NCI-H128 (cell line): ENCODE measurements at regions not wholly inside any gene's neighbourhood (a gene's known extent, or its start where the extent isn't known, plus 50 kb on each side); places are given as distances from the start of the nearest gene placed in this dataset.
"Not testable (repeated sequence)": the region's sequence is repeated elsewhere in the genome, so short reads cannot be mapped to it uniquely, and the experiment has no call there.

ENCODE experiments used
- DNase-seq: peaks from one replicate; lab custom pipeline; 2025; ENCODE audit not compliant: unreplicated experiment; lab: John Stamatoyannopoulos, UW

GRCh38 chr4:138338840-138339239 is 96.7 kb upstream of the SLC7A11 start:
- no peak for DNase-seq

GRCh38 chr4:138338222-138338621 is 96.1 kb upstream of the SLC7A11 start:
- DNase-seq = not testable (repeated sequence)

- no peak for DNase-seq
Observed at GRCh38 chr4:138334346-138335016, 92.3 kb upstream of the SLC7A11 start.

- DNase-seq = not testable (repeated sequence)
Observed at GRCh38 chr4:138332415-138332814, 90.3 kb upstream of the SLC7A11 start.

- no peak for DNase-seq
Observed at GRCh38 chr4:138330531-138330930, 88.4 kb upstream of the SLC7A11 start.

GRCh38 chr4:138329506-138330070 is 87.4 kb upstream of the SLC7A11 start:
- no peak for DNase-seq

GRCh38 chr4:138327338-138327737 is 85.2 kb upstream of the SLC7A11 start:
- DNase-seq = no peak

- DNase-seq = no peak
Observed at GRCh38 chr4:138320831-138321230, 78.7 kb upstream of the SLC7A11 start.

GRCh38 chr4:138320030-138320429 is 77.9 kb upstream of the SLC7A11 start:
- DNase-seq = no peak

GRCh38 chr4:138317175-138317748 is 75.1 kb upstream of the SLC7A11 start:
- DNase-seq = no peak

GRCh38 chr4:138312536-138312911 is 70.4 kb upstream of the SLC7A11 start:
- no peak for DNase-seq

GRCh38 chr4:138311771-138312535 is 69.8 kb upstream of the SLC7A11 start:
- no peak for DNase-seq

GRCh38 chr4:138310991-138311390 is 68.8 kb upstream of the SLC7A11 start:
- DNase-seq = no peak

GRCh38 chr4:138310498-138310897 is 68.3 kb upstream of the SLC7A11 start:
- no peak for DNase-seq

- DNase-seq = no peak
Observed at GRCh38 chr4:138308356-138308755, 66.2 kb upstream of the SLC7A11 start.

GRCh38 chr4:138307319-138307718 is 65.2 kb upstream of the SLC7A11 start:
- DNase-seq = no peak

GRCh38 chr4:138305050-138305449 is 62.9 kb upstream of the SLC7A11 start:
- DNase-seq = no peak

- DNase-seq = no peak
Observed at GRCh38 chr4:138301536-138301935, 59.4 kb upstream of the SLC7A11 start.

- DNase-seq = no peak
Observed at GRCh38 chr4:138300616-138301015, 58.5 kb upstream of the SLC7A11 start.

GRCh38 chr4:138299881-138300280 is 57.7 kb upstream of the SLC7A11 start:
- no peak for DNase-seq

- no peak for DNase-seq
Observed at GRCh38 chr4:138298866-138299265, 56.7 kb upstream of the SLC7A11 start.

GRCh38 chr4:138298431-138298830 is 56.3 kb upstream of the SLC7A11 start:
- no peak for DNase-seq
